Lower leg skin (tissue), 4 donors: ENCODE measurements at regions not wholly inside any gene's neighbourhood (a gene's known extent, or its start where the extent isn't known, plus 50 kb on each side); places are given as distances from the start of the nearest gene placed in this dataset.
"Not testable (repeated sequence)": the region's sequence is repeated elsewhere in the genome, so short reads cannot be mapped to it uniquely, and the experiment has no call there.

Experiments
- DNase-seq, 2 donors: peaks; one replicate each; pipeline ENCODE4 v3.0.0-alpha.2; 2019; ENCODE audit warnings: low spot score in 2 of 2
- H3K4me3 ChIP-seq: fragments of 200-600 bp; sonication (generic); 2 replicates; pipeline ENCODE4 v1.5.1; 2017; ENCODE audit warnings: mild to moderate bottlenecking, low read depth; ENCODE audit not compliant: poor library complexity, severe bottlenecking
- POLR2A ChIP-seq, 2 donors: fragments of 450-650 bp; IDR thresholded peaks; one replicate each; pipeline ENCODE4 v1.6.1; 2016 to 2017; ENCODE audit warnings: antibody characterized with exemption in 2 of 2, mild to moderate bottlenecking in 1 of 2, moderate library complexity in 1 of 2
- WGBS, 2 donors: methylation state at CpG; one replicate each; pipeline ENCODE4 v1.1.5; 2018; 5-methylcytosine and 5-hydroxymethylcytosine counted together
- intact Hi-C: fragments of 100-400 bp; cut with DNase I; formaldehyde crosslinking; loops from one replicate; pipeline ENCODE4 v1.15.0; 2023; ENCODE audit warnings: low total_unique reads
- TF ChIP-seq, protein P1 (sequence below), 3 donors: fragments of 450-650 bp; IDR thresholded peaks; one replicate each; pipeline ENCODE4 v1.5.1; 2016; ENCODE audit warnings: antibody characterized with exemption in 3 of 3, mild to moderate bottlenecking in 3 of 3, moderate library complexity in 2 of 3

DNA sequence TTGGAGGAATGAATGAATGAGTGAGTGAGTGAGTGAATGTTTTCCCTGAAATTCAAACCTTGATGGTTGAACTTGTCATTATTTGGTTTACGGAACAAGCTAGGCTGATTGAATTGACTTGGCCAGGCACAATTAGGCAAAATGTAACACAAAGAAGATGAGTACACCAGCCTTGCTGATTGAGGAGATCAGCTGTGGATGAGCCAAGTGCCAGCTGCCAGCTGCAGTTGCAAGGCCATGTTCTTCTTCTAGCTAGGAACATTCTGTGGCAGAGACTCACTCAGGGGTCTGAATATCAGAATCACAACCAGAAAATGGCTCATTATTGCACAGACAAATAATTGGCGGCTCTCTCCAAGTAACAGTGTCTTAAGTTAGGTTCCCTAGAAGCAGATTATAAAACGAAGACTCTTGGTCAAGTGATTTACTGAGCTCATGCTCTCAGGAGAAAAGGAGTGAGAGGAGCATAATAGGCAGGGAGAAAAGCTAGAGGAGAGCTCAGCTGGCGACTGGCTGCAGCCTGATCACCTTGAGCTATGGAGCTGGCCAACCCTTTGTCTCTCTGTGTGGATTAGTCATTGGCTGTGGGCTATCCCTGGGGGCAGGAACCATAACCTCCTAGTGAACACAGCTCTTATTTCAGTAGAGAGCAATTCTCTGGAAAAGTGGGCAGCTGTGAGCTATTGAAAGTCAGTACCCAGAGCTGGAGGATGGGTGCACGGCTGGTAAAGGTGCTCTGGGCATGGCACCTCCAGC is 225.3 kb upstream of the SERP2 start:
- 90 to 92% methylated on average over 5 of the region's 5 CpGs for WGBS, 2 donors
- H3K4me3 ChIP-seq, result no peak overlapping the region
- intact Hi-C loops, result no loop called here
- no peak for DNase-seq
- no peak for TF ChIP-seq POLR2A (IDR thresholded peaks at IDR 0.05)
- TF ChIP-seq, protein P1, sequence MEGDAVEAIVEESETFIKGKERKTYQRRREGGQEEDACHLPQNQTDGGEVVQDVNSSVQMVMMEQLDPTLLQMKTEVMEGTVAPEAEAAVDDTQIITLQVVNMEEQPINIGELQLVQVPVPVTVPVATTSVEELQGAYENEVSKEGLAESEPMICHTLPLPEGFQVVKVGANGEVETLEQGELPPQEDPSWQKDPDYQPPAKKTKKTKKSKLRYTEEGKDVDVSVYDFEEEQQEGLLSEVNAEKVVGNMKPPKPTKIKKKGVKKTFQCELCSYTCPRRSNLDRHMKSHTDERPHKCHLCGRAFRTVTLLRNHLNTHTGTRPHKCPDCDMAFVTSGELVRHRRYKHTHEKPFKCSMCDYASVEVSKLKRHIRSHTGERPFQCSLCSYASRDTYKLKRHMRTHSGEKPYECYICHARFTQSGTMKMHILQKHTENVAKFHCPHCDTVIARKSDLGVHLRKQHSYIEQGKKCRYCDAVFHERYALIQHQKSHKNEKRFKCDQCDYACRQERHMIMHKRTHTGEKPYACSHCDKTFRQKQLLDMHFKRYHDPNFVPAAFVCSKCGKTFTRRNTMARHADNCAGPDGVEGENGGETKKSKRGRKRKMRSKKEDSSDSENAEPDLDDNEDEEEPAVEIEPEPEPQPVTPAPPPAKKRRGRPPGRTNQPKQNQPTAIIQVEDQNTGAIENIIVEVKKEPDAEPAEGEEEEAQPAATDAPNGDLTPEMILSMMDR (IDR thresholded peaks at IDR 0.05), result no peak

DNA sequence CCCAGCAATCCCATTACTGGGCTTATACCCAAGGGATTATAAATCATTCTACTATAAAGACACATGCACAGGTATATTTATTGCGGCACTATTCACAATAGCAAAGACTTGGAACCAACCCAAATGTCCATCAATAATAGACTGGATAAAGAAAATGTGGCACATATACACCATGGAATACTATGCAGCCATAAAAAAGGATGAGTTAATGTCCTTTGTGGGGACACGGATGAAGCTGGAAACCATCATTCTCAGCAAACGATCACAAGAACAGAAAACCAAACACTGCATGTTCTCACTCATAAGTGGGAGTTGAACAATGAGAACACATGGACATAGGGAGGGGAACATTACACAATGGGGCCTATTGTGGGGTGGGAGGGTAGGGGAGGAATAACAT is 224.4 kb upstream of the SERP2 start:
- H3K4me3 ChIP-seq, intact Hi-C loops, DNase-seq: not testable (repeated sequence)
- WGBS, 2 donors, result 91 to 95% methylated on average over 3 of the region's 3 CpGs

DNA sequence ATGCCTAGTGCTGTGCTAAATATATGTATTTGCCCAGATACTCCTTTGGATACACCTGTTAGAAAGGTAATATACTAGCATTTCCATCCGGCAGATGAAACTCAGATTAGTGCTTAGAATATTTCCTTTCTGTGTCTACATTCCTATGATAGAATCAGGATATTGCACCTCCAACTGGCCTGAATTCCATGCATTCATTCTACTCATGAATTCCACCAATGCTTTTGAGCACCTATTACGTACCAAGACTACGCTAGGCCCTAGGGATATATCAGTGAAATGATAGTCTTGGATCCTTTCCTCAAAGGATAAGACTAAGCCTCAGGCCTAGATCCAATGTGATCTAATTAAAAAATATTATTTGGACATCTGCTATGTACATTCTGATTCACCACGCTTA is 223.8 kb upstream of the SERP2 start:
- TF ChIP-seq, protein P1 (IDR thresholded peaks at IDR 0.05), result no peak
- no peak for TF ChIP-seq POLR2A (IDR thresholded peaks at IDR 0.05)
- 90 to 92% methylated on average over 4 of the region's 4 CpGs for WGBS, 2 donors
- intact Hi-C loops, result no loop called here
- no peak overlapping the region for H3K4me3 ChIP-seq
- DNase-seq, result no peak

GRCh38 chr13:44151474-44151873 is 222.2 kb upstream of the SERP2 start:
- DNase-seq, result no peak
- intact Hi-C loops, result no loop called here
- no peak overlapping the region for H3K4me3 ChIP-seq
- WGBS, 2 donors, result 95% methylated on average over 2 of the region's 2 CpGs
- TF ChIP-seq POLR2A (IDR thresholded peaks at IDR 0.05), result no peak
- TF ChIP-seq, protein P1 (IDR thresholded peaks at IDR 0.05), result no peak

DNA sequence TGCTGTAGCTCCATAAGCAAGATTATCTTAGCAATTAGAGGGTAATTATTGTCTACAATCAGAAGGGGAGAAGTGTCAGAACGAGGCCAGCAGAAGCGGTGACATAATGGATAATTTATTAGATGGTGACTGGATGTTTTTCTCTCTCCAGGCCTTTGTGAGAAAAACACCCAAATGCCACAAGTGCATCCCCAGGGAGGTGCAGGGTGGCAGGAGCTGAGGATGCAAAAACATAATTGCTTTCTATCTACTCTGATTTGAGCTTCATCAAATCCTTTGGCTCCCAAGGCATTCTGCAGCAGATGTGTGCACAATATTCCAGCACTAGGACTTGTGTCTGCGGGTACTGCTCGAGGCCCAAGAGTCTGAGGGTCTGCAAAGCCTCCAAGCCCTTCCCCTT is 220.1 kb upstream of the SERP2 start:
- WGBS, 2 donors, result 80 to 82% methylated on average over 4 of the region's 4 CpGs
- no peak for DNase-seq
- no peak for TF ChIP-seq POLR2A (IDR thresholded peaks at IDR 0.05)
- TF ChIP-seq, protein P1 (IDR thresholded peaks at IDR 0.05), result no peak
- intact Hi-C loops, result no loop called here
- no peak overlapping the region for H3K4me3 ChIP-seq

DNA sequence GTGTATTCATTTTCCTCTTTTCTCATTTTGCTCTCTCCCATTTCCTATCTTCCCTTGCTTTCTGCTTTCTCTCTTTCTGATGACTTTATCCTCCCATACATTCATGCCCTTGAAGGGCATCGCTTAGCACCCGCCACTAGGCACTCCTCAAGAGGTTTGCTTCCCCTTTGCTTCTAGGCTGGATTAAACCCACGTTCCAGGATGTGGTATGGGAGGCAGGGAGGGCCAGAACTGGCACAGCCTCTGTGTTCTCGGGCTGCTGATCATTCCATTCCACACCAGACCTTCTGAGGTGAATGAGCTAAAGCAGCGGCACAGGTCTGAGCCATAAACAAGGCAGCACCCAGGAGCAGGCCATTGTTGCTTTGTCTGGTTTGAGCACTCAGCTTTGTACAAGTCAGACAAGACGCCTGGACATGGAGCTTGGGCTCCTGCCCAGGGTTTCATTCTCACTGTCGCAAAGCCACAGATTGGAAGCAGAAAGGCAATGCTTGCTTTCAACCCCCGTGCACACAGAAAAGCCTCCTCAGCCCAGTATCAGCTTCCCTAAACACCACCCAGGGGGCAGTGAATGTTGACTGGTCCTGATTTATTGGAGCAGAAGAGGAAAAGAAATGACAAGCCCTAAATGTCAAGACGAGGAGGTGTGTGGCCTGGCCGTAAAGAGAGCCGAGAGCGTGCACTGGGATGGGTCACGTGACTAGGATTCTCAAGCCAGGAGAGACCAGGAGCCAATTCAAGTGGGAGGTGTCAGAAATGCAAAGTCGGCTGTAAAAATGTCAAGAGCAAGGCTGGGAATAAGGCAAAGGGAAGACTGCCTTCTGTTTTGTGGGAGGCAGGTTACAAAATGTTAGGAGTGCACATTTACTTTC is 218.0 kb upstream of the SERP2 start:
- intact Hi-C loops, result no loop called here
- DNase-seq, result peak; percentile 54 to 88
- TF ChIP-seq, protein P1 (IDR thresholded peaks at IDR 0.05), result no peak
- no peak for TF ChIP-seq POLR2A (IDR thresholded peaks at IDR 0.05)

More for the DNA sequence above, 218.0 kb upstream of the SERP2 start:
- no peak overlapping the region for H3K4me3 ChIP-seq
- 30 to 35% methylated on average over 14 of the region's 14 CpGs for WGBS, 2 donors
